Stimulated activated CD8-positive, alpha-beta memory T cell treated with anti-CD3 and anti-CD28 coated beads, Interleukin-15, amount 100 ng/mL, for 24 hours (primary cell): ENCODE measurements at regions not wholly inside any gene's neighbourhood (a gene's known extent, or its start where the extent isn't known, plus 50 kb on each side); places are given as distances from the start of the nearest gene placed in this dataset.

Experiments
- DNase-seq: peaks from one replicate; pipeline ENCODE4 v3.0.0-alpha.2; 2020; ENCODE audit warnings: low read depth

- no peak for DNase-seq
Measured at GRCh38 chr10:31606841-31607240, 287.8 kb downstream of the ZEB1 start.

GRCh38 chr10:31605861-31606525 lies 287.0 kb downstream of the ZEB1 start:
- no peak for DNase-seq

- DNase-seq, result no peak
Measured at GRCh38 chr10:31605426-31605825, 286.4 kb downstream of the ZEB1 start.

GRCh38 chr10:31604646-31605170 lies 285.7 kb downstream of the ZEB1 start:
- no peak for DNase-seq

GRCh38 chr10:31604096-31604495 lies 285.1 kb downstream of the ZEB1 start:
- no peak for DNase-seq

- peak; percentile 54 for DNase-seq
Measured at GRCh38 chr10:31603235-31604087, 284.4 kb downstream of the ZEB1 start.

GRCh38 chr10:31602541-31603234 lies 283.7 kb downstream of the ZEB1 start:
- DNase-seq, result no peak

GRCh38 chr10:31601136-31601535 lies 282.1 kb downstream of the ZEB1 start:
- DNase-seq, result no peak

GRCh38 chr10:31599626-31600504 lies 280.8 kb downstream of the ZEB1 start:
- no peak for DNase-seq

GRCh38 chr10:31596765-31597164 lies 277.7 kb downstream of the ZEB1 start:
- DNase-seq, result no peak

GRCh38 chr10:31595992-31596391 lies 277.0 kb downstream of the ZEB1 start:
- no peak for DNase-seq

- no peak for DNase-seq
Measured at GRCh38 chr10:31594347-31594873, 275.4 kb downstream of the ZEB1 start.

- no peak for DNase-seq
Measured at GRCh38 chr10:31593124-31593523, 274.1 kb downstream of the ZEB1 start.

- DNase-seq, result no peak
Measured at GRCh38 chr10:31591569-31591968, 272.6 kb downstream of the ZEB1 start.

GRCh38 chr10:31590023-31590800 lies 271.2 kb downstream of the ZEB1 start:
- DNase-seq, result no peak

GRCh38 chr10:31587691-31588090 lies 268.7 kb downstream of the ZEB1 start:
- no peak for DNase-seq

- DNase-seq, result no peak
Measured at GRCh38 chr10:31586723-31587638, 268.0 kb downstream of the ZEB1 start.

- no peak for DNase-seq
Measured at GRCh38 chr10:31584876-31585275, 265.9 kb downstream of the ZEB1 start.

- no peak for DNase-seq
Measured at GRCh38 chr10:31584098-31584631, 265.1 kb downstream of the ZEB1 start.
